HEK293 (cell line): ENCODE measurements at regions not wholly inside any gene's neighbourhood (a gene's known extent, or its start where the extent isn't known, plus 50 kb on each side); places are given as distances from the start of the nearest gene placed in this dataset.

ENCODE experiments used
- CTCF ChIA-PET: fragments of 350-600 bp; formaldehyde crosslinking; extraction: SDS; loops from one replicate; lab custom pipeline; 2021; ENCODE audit warnings: antibody characterized with exemption; lab: Yijun Ruan, JAX
- POLR2A ChIA-PET: fragments of 300-600 bp; formaldehyde crosslinking; extraction: SDS; loops from one replicate; lab custom pipeline; 2020; ENCODE audit warnings: antibody characterized with exemption, inconsistent platforms; lab: Yijun Ruan, JAX
- H3K27ac ChIP-seq: fragments of 200-500 bp; sonication (Bioruptor generic); 2 replicates; pipeline ENCODE4 v1.5.1; 2014; ENCODE audit warnings: low read depth, low read length, control low read depth, inconsistent platforms; ENCODE audit errors: extremely low read depth
- H3K36me3 ChIP-seq, 2 experiments: fragments of 200-500 bp in 1 of 2; sonication (Bioruptor generic) in 1 of 2; 1 replicate in 1 of 2; 2 replicates in 1 of 2; pipeline ENCODE4 v1.5.1; 2014 to 2017; ENCODE audit warnings: inconsistent platforms in 2 of 2, low read length in 2 of 2; ENCODE audit not compliant: control insufficient read depth in 2 of 2, insufficient read depth in 1 of 2
- H3K4me1 ChIP-seq: fragments of 200-500 bp; sonication (Bioruptor generic); 2 replicates; pipeline ENCODE4 v1.5.1; 2014; ENCODE audit warnings: mild to moderate bottlenecking, low read length, inconsistent platforms; ENCODE audit not compliant: control insufficient read depth, insufficient read depth
- H3K4me3 ChIP-seq: 2 replicates; pipeline ENCODE4 v1.5.1; 2011; ENCODE audit warnings: low read depth, mild to moderate bottlenecking, control low read depth, low read length, moderate library complexity
- H3K9me3 ChIP-seq: fragments of 200-500 bp; sonication (Bioruptor generic); 2 replicates; pipeline ENCODE4 v1.5.1; 2014; ENCODE audit warnings: low read depth, low read length, inconsistent platforms; ENCODE audit not compliant: control insufficient read depth, insufficient read depth
- BCL11B ChIP-seq: fragments of 450-650 bp; formaldehyde crosslinking; IDR thresholded peaks from 2 replicates; pipeline ENCODE4 v1.5.1; 2016; ENCODE audit warnings: low read depth, missing biosample characterization, missing genetic modification characterization
- KLF16 ChIP-seq: fragments of 450-650 bp; formaldehyde crosslinking; IDR thresholded peaks from 2 replicates; pipeline ENCODE4 v1.5.1; 2017; ENCODE audit warnings: missing biosample characterization, missing genetic modification characterization
- ZBTB48 ChIP-seq: fragments of 450-650 bp; formaldehyde crosslinking; IDR thresholded peaks from 2 replicates; pipeline ENCODE4 v1.5.1; 2016; ENCODE audit warnings: missing biosample characterization, missing genetic modification characterization
- ZBTB8A ChIP-seq: fragments of 450-650 bp; formaldehyde crosslinking; IDR thresholded peaks from 2 replicates; pipeline ENCODE4 v1.5.1; 2016; ENCODE audit warnings: missing biosample characterization, missing genetic modification characterization
- ZEB2 ChIP-seq: fragments of 450-650 bp; formaldehyde crosslinking; IDR thresholded peaks from 2 replicates; pipeline ENCODE4 v1.5.1; 2016; ENCODE audit warnings: missing biosample characterization, missing genetic modification characterization
- ZNF350 ChIP-seq: fragments of 450-650 bp; formaldehyde crosslinking; IDR thresholded peaks from 2 replicates; pipeline ENCODE4 v1.5.0; 2017; ENCODE audit warnings: missing biosample characterization, mild to moderate bottlenecking, missing genetic modification characterization
- TF ChIP-seq, protein P1 (sequence below): fragments of 450-650 bp; formaldehyde crosslinking; IDR thresholded peaks from 2 replicates; pipeline ENCODE4 v1.5.1; 2016; ENCODE audit warnings: missing biosample characterization, missing genetic modification characterization
- TF ChIP-seq, protein P2 (sequence below): fragments of 450-650 bp; formaldehyde crosslinking; IDR thresholded peaks from 2 replicates; pipeline ENCODE4 v1.5.1; 2016; ENCODE audit warnings: missing biosample characterization, missing genetic modification characterization, borderline replicate concordance
- TF ChIP-seq, protein P3 (sequence below): fragments of 450-650 bp; formaldehyde crosslinking; IDR thresholded peaks from 2 replicates; pipeline ENCODE4 v1.5.1; 2017; ENCODE audit warnings: missing biosample characterization, mild to moderate bottlenecking, missing genetic modification characterization, moderate library complexity
- TF ChIP-seq, protein P4 (sequence below): fragments of 450-650 bp; formaldehyde crosslinking; IDR thresholded peaks from 2 replicates; pipeline ENCODE4 v1.5.1; 2016; ENCODE audit warnings: missing biosample characterization, missing genetic modification characterization
- TF ChIP-seq, protein P5 (sequence below): fragments of 450-650 bp; formaldehyde crosslinking; IDR thresholded peaks from 2 replicates; pipeline ENCODE4 v1.5.1; 2017; ENCODE audit warnings: missing biosample characterization, missing genetic modification characterization
- TF ChIP-seq, protein P6 (sequence below): fragments of 450-650 bp; formaldehyde crosslinking; IDR thresholded peaks from 2 replicates; pipeline ENCODE4 v1.5.1; 2017; ENCODE audit warnings: missing biosample characterization, missing genetic modification characterization

DNA sequence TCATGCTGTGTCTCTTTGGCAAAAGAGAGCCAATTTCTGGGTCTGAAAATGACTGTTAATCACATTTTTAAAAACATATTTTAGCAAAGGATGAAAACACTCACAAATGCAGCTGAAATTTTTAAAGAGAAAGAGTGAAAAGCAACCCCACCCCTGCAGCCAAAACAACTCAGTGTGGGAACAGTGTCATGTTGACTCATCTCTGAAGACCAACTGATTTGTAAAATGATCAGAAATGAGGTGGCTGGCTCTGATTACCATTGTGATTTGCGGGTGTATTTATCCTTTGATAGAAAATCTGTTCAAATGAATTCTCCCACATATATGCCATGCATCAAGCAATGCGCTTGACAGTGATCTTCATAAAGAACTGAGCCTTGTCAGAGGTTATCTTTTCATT, 287.0 kb upstream of the ESRRG start:
- Histone ChIP-seq H3K4me1 (no peaks in the 10 kb centered on the region), H3K9me3 (no peaks in the 10 kb centered on the region), H3K27ac (no peak overlapping the region)
- CTCF ChIA-PET, result no interaction called here
- POLR2A ChIA-PET, result no interaction called here
- TF ChIP-seq BCL11B (tag by site-specific recombination), result no peak
- TF ChIP-seq ZNF350 (tag by site-specific recombination), result no peak
- no peak for TF ChIP-seq KLF16 (tag by site-specific recombination)
- TF ChIP-seq, protein P1, sequence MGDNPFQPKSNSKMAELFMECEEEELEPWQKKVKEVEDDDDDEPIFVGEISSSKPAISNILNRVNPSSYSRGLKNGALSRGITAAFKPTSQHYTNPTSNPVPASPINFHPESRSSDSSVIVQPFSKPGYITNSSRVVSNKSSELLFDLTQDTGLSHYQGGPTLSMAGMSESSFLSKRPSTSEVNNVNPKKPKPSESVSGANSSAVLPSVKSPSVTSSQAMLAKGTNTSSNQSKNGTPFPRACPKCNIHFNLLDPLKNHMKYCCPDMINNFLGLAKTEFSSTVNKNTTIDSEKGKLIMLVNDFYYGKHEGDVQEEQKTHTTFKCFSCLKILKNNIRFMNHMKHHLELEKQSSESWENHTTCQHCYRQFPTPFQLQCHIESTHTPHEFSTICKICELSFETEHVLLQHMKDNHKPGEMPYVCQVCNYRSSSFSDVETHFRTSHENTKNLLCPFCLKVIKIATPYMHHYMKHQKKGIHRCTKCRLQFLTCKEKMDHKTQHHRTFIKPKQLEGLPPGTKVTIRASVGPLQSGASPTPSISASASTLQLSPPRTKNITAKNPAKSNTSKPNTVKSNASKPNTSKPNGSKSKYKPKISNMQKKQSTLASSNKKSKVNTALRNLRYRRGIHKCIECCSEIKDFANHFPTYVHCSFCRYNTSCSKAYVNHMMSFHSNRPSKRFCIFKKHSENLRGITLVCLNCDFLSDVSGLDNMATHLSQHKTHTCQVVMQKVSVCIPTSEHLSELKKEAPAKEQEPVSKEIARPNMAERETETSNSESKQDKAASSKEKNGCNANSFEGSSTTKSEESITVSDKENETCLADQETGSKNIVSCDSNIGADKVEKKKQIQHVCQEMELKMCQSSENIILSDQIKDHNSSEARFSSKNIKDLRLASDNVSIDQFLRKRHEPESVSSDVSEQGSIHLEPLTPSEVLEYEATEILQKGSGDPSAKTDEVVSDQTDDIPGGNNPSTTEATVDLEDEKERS (tag by site-specific recombination), result no peak
- TF ChIP-seq, protein P2, sequence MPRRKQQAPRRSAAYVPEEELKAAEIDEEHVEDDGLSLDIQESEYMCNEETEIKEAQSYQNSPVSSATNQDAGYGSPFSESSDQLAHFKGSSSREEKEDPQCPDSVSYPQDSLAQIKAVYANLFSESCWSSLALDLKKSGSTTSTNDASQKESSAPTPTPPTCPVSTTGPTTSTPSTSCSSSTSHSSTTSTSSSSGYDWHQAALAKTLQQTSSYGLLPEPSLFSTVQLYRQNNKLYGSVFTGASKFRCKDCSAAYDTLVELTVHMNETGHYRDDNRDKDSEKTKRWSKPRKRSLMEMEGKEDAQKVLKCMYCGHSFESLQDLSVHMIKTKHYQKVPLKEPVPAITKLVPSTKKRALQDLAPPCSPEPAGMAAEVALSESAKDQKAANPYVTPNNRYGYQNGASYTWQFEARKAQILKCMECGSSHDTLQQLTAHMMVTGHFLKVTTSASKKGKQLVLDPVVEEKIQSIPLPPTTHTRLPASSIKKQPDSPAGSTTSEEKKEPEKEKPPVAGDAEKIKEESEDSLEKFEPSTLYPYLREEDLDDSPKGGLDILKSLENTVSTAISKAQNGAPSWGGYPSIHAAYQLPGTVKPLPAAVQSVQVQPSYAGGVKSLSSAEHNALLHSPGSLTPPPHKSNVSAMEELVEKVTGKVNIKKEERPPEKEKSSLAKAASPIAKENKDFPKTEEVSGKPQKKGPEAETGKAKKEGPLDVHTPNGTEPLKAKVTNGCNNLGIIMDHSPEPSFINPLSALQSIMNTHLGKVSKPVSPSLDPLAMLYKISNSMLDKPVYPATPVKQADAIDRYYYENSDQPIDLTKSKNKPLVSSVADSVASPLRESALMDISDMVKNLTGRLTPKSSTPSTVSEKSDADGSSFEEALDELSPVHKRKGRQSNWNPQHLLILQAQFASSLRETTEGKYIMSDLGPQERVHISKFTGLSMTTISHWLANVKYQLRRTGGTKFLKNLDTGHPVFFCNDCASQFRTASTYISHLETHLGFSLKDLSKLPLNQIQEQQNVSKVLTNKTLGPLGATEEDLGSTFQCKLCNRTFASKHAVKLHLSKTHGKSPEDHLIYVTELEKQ (tag by site-specific recombination), result no peak
- no peak for TF ChIP-seq ZBTB48 (tag by site-specific recombination)
- TF ChIP-seq ZBTB8A (tag by site-specific recombination), result no peak
- TF ChIP-seq, protein P3, sequence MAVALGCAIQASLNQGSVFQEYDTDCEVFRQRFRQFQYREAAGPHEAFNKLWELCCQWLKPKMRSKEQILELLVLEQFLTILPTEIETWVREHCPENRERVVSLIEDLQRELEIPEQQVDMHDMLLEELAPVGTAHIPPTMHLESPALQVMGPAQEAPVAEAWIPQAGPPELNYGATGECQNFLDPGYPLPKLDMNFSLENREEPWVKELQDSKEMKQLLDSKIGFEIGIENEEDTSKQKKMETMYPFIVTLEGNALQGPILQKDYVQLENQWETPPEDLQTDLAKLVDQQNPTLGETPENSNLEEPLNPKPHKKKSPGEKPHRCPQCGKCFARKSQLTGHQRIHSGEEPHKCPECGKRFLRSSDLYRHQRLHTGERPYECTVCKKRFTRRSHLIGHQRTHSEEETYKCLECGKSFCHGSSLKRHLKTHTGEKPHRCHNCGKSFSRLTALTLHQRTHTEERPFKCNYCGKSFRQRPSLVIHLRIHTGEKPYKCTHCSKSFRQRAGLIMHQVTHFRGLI (tag by site-specific recombination), result no peak
- TF ChIP-seq, protein P4, sequence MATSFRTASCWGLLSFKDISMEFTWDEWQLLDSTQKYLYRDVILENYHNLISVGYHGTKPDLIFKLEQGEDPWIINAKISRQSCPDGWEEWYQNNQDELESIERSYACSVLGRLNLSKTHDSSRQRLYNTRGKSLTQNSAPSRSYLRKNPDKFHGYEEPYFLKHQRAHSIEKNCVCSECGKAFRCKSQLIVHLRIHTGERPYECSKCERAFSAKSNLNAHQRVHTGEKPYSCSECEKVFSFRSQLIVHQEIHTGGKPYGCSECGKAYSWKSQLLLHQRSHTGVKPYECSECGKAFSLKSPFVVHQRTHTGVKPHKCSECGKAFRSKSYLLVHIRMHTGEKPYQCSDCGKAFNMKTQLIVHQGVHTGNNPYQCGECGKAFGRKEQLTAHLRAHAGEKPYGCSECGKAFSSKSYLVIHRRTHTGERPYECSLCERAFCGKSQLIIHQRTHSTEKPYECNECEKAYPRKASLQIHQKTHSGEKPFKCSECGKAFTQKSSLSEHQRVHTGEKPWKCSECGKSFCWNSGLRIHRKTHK (tag by site-specific recombination), result no peak
- TF ChIP-seq, protein P5, sequence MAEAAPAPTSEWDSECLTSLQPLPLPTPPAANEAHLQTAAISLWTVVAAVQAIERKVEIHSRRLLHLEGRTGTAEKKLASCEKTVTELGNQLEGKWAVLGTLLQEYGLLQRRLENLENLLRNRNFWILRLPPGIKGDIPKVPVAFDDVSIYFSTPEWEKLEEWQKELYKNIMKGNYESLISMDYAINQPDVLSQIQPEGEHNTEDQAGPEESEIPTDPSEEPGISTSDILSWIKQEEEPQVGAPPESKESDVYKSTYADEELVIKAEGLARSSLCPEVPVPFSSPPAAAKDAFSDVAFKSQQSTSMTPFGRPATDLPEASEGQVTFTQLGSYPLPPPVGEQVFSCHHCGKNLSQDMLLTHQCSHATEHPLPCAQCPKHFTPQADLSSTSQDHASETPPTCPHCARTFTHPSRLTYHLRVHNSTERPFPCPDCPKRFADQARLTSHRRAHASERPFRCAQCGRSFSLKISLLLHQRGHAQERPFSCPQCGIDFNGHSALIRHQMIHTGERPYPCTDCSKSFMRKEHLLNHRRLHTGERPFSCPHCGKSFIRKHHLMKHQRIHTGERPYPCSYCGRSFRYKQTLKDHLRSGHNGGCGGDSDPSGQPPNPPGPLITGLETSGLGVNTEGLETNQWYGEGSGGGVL (tag by site-specific recombination), result no peak
- TF ChIP-seq, protein P6, sequence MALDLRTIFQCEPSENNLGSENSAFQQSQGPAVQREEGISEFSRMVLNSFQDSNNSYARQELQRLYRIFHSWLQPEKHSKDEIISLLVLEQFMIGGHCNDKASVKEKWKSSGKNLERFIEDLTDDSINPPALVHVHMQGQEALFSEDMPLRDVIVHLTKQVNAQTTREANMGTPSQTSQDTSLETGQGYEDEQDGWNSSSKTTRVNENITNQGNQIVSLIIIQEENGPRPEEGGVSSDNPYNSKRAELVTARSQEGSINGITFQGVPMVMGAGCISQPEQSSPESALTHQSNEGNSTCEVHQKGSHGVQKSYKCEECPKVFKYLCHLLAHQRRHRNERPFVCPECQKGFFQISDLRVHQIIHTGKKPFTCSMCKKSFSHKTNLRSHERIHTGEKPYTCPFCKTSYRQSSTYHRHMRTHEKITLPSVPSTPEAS (tag by site-specific recombination), result no peak
- TF ChIP-seq ZEB2 (tag by site-specific recombination), result no peak
- TF ChIP-seq, all 188 proteins: peak for 0
- H3K36me3 ChIP-seq, result no peaks in the 10 kb centered on the region
- H3K4me3 ChIP-seq, result no peak overlapping the region
